Brain microvascular endothelial cell (primary cell): ENCODE measurements at regions not wholly inside any gene's neighbourhood (a gene's known extent, or its start where the extent isn't known, plus 50 kb on each side); places are given as distances from the start of the nearest gene placed in this dataset.

ENCODE experiments used
- DNase-seq: peaks from one replicate; pipeline ENCODE4 v3.0.0-alpha.2; 2020
- H3K27ac ChIP-seq: fragments of 250-450 bp; sonication (Bioruptor Pico); 2 replicates; pipeline ENCODE4 v1.5.1; 2020; ENCODE audit warnings: mild to moderate bottlenecking, moderate library complexity
- H3K27me3 ChIP-seq: fragments of 250-450 bp; sonication (Bioruptor Pico); replicated peaks from 2 replicates; pipeline ENCODE4 v1.5.1; 2020; ENCODE audit warnings: mild to moderate bottlenecking
- H3K36me3 ChIP-seq: fragments of 250-450 bp; sonication (Bioruptor Pico); replicated peaks from 2 replicates; pipeline ENCODE4 v1.5.1; 2020; ENCODE audit warnings: mild to moderate bottlenecking
- H3K4me3 ChIP-seq: 2 replicates; pipeline ENCODE4 v1.5.1; 2011; ENCODE audit warnings: low read depth, mild to moderate bottlenecking, control low read depth, low read length, moderate library complexity
- CTCF ChIP-seq: IDR thresholded peaks from 2 replicates; pipeline ENCODE4 v1.5.1; 2011; ENCODE audit warnings: low read depth, mild to moderate bottlenecking, moderate library complexity, low read length, control low read depth, inconsistent platforms; ENCODE audit errors: missing control alignments
- in situ Hi-C: cut with HindIII; loops from 2 replicates; pipeline ENCODE4 v1.10.0; 2017; ENCODE audit warnings: low sequenced_read_pairs, low pct_ligation_motif_present

- Histone ChIP-seq H3K27me3 (no peaks in the 10 kb centered on the region), H3K4me3 (no peak overlapping the region)
- TF ChIP-seq CTCF = no peak
These were observed 597.0 kb upstream of the ITGA1 start for GRCh38 chr5:52190737-52191136.

GRCh38 chr5:52199833-52200232, 587.9 kb upstream of the ITGA1 start:
- TF ChIP-seq CTCF = no peak
- Histone ChIP-seq H3K4me3 (no peak overlapping the region), H3K27ac (no peak overlapping the region), H3K27me3 (no peaks in the 10 kb centered on the region), H3K36me3 (no peaks in the 10 kb centered on the region)
- DNase-seq = no peak
- in situ Hi-C loops = no loop called here

More at GRCh38 chr5:52190737-52191136, 597.0 kb upstream of the ITGA1 start:
- Histone ChIP-seq H3K27ac (no peak overlapping the region), H3K36me3 (no peaks in the 10 kb centered on the region)
- no peak for DNase-seq
- in situ Hi-C loops = no loop called here

GRCh38 chr5:52202256-52202655, 585.5 kb upstream of the ITGA1 start:
- in situ Hi-C loops = no loop called here
- Histone ChIP-seq H3K27ac (no peak overlapping the region), H3K36me3 (no peaks in the 10 kb centered on the region), H3K4me3 (no peak overlapping the region), H3K27me3 (no peaks in the 10 kb centered on the region)
- TF ChIP-seq CTCF = no peak
- no peak for DNase-seq

- Histone ChIP-seq H3K36me3 (no peaks in the 10 kb centered on the region), H3K27ac (no peak overlapping the region), H3K4me3 (no peak overlapping the region), H3K27me3 (no peaks in the 10 kb centered on the region)
- in situ Hi-C loops = no loop called here
- no peak for DNase-seq
- no peak for TF ChIP-seq CTCF
These were observed 583.4 kb upstream of the ITGA1 start for GRCh38 chr5:52204310-52204709.
